ENCODE measurements at regions not wholly inside any gene's neighbourhood (a gene's known extent, or its start where the extent isn't known, plus 50 kb on each side); places are given as distances from the start of the nearest gene placed in this dataset.
A peak's percentile ranks its signal among the peaks of the same experiment; 100 is the strongest.
"Not testable (repeated sequence)": the region's sequence is repeated elsewhere in the genome, so short reads cannot be mapped to it uniquely, and the experiment has no call there.

DNA sequence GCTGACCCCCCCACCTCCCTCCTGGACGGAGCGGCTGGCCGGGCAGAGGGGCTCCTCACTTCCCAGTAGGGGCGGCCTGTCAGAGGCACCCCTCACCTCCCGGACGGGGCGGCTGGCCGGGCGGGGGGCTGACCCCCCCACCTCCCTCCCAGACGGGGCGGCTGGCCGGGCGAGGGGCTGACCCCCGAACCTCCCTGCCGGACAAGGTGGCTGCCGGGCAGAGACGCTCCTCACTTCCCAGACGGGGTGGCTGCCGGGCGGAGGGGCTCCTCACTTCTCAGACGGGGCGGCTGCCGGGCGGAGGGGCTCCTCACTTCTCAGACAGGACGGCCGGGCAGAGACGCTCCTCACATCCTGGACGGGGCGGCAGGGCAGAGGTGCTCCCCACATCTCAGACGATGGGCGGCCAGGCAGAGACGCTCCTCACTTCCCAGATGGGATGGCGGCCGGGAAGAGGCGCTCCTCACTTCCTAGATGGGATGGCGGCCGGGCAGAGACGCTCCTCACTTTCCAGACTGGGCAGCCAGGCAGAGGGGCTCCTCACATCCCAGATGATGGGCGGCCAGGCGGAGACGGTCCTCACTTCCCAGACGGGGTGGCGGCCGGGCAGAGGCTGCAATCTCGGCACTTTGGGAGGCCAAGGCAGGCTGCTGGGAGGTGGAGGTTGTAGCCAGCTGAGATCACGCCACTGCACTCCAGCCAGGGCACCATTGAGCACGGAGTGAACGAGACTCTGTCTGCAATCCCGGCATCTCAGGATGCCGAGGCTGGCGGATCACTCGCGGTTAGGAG is 66.2 kb upstream of the PAPPA2 start:
- DNase-seq, result not testable (repeated sequence)

DNA sequence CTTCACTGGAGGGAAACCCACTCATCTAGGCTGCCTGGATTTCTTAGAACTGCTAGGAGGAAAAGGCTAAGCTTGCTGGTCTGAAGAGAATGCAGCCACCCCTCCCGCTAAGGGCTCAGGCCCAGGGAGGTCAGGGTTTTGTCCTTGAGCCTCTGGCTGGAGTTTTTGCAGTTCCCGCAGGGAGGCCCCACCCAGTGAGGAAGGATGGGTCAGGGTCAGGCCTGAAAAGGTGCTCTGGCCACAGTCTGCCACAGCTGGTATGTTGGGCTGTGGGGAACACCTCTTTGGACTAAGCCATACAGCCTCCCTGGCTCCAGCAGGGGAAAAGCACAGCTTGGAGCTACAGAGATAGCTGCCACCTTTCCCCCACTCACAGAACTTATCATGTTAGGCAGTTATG is 71.4 kb upstream of the PAPPA2 start:
- no peak for DNase-seq

DNA sequence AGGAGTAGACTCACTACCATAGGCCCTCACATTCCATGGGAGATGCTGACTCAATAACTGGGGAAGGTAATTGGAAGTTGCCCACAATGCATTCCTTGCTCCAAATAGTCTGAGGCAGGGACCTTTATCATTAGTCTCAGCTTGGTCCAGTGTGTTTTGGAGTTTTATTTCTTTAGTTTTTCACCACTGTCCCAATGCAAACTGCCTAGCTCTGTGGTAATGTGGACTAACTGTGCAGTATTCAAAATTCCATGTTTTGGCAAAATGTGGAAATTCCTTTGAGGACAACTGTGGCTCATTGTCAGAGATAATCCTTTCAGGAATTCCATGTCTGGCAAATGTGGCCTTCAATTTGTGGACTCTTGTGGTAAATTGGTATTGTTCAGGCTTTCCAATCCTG is 78.1 kb upstream of the PAPPA2 start:
- DNase-seq, result no peak

DNA sequence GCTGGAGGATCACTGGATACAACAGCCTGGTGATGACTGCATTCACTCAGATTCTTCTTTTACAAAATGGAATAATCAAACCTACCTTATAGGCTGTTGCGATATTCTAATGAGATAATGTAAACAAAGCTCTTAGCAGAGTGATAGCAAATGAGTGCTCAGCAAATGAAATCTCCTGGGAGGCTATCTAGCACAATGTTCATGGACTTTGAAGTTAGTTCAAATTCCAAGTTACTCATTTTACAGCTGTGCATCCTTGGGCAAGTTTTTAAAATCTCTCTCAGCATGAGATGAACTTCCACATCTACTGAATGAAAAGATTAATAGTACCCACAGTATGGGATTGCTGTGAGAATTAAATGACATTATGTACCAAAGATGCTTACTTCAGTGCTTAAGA is 80.8 kb upstream of the PAPPA2 start:
- no peak for DNase-seq

DNA sequence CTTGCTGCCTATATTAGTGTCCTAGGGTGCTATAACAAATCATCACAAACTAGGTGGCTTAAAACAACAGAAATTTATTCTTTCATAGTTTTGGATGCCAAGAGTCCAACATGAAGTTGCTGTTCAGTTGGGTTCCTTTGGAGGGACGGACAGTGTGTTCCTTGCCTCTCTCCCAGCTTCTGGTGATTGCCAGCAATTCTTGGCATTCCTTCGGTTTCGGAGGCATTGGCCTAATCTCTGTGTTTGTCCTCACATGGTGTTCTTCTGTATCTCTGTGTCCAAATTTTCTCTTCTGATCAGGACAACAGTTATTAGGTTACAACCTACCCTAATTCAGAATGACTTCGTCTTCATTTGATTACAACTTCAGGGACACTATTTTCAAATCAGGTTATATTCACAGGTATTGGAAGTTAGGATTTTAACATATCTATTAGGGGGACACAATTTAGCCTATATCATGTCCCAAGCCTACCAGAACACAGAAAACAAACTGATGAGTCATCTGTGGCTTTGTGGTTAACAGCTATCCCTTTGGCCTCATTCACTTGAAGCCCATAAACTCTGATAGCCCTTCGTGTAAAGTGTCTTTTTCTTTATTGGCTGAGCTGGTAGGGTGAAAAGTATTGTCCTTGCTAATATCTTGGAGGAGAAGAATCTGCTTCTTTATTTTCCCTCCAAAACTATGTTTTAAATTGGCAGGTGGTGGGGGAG is 83.2 kb upstream of the PAPPA2 start:
- DNase-seq, result no peak

DNA sequence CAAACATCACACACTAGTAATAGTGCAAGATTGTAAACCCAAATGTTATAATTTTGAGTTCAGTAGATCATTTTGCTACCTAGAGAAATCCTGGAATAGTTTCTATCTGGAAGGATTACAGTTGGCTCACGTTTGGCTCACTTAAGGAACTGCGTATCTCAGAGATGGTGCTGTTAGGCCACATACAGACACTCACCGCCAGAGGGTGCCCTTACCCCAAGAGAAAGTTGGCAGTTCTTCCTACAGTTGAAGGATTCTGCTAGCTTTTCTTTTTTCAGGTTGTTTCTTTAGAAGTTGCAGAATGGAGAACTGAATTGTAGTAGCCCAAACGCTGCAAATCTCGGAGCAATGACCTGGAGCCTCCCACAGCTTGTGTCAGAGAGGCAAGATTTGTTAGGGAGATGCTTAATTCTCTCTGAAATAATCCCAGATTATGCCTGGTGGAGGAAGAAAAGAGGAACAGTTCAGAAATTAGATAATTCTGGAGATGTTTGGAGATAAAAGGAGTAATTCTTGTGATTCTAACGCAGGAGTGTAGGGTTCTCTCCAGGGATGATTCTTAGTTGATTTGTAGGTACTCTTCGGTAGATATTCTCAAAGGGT is 87.9 kb upstream of the PAPPA2 start:
- peak in 4 of 5 donors; percentile 12 to 42 (median 28) for DNase-seq

DNA sequence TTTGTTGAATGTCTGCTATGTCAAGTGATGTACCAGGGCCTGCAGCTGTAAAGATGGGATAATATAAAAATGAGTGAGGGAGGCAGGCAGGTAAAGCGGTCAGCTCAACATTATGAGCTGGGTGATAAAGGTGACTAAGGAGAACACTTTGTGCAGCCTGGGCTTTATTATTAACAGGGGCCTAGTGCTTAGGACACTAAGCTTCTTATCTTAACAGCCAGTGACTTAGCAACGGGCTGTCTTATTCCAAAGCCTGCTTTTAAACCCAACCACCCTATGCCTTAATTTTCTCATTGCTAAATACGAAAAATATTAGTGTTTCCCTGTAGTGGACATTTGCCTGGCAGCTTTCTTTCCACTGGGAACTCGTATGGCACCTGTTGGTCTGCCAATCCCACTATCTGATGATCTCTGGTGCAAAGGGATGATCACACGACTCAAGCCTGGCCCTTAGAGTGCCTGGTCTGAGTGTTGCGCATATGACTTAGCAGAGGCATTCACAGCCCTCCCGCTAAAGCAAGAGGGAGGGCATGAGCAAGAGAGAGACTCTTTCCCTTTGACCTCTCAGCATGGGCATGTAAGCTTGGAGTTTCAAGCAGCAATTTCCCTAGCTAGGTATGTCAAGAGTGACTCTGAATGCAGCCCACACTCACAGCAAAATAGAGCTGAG is 98.6 kb upstream of the PAPPA2 start:
- DNase-seq, result no peak

DNA sequence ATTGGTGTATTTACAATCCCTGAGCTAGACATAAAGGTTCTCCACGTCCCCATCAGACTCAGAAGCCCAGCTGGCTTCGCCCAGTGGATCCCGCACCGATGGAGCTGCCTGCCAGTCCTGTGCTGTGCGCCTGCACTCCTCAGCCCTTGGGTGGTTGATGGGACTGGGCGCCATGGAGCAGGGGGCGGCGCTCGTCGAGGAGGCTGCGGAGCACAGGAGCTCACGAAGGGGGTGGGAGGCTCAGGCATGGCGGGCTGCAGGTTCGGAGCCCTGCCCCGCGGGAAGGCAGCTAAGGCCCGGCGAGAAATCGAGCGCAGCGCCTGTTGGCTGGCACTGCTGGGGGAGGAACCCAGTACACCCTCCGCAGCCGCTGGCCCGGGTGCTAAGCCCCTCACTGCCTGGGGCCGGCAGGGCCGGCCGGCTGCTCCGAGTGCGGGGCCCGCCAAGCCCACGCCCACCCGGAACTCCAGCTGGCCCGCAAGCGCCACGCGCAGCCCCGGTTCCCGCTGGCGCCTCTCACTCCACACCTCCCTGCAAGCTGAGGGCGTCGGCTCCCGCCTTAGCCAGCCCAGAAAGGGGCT is 113.8 kb upstream of the PAPPA2 start:
- DNase-seq, result not testable (repeated sequence)

DNA sequence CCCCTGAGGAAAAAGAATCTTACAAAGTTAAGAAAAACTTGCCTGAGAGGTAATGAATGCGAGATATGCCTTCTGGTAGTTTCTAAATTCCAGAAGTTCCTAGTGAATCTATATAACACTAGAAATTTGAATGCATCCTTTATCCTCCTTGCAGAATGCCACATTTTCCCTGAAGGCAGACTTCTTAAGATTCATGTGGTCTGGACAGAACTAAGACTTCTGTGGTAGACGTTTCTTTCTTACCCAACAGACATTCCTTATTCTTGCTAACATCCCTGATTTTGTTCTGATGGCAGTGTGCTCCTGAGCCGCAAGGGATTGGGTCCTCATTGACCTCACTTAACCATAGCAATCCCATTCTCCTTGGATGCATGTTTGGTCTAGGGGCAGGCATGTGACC is 121.3 kb upstream of the PAPPA2 start:
- DNase-seq, result no peak

DNA sequence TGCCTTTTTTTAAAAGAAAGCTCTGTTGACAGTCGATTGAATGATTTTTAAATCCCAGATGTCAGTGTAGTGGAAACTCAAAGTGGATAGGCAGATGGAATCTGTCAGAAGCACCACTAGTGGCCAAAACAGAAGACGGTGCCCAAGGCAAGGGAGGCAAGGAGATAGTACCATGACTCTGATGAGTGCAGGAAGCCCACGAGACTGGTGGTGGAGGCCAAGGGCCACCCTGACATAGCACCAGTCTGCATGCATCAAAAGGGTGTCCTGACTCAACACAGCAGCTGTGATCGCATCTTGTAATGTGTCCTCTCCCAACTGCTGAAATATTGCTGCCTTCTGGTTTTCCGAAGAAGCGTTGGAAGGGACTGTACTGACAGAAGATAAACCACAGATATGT is 124.1 kb upstream of the PAPPA2 start:
- DNase-seq, result no peak

DNA sequence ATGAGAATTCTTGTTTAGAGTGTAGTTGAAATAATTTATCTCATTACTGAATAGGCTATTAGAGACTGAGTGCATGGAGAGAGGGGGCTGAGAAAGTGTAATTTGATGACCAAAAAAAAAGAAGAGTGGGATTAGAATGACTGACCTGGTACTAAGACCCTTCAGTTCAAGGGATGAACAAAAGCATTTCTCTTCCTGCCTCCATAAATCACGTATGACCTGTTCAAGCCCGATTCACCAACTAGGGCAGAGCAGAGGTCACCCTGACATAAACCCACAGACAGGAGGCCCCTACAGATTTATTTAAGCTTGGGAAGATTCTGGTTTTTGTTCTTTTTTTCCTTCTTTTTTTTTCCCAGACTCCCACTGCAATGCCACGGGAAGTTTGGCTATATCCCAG is 123.7 kb upstream of the COP1 start:
- no peak for DNase-seq

DNA sequence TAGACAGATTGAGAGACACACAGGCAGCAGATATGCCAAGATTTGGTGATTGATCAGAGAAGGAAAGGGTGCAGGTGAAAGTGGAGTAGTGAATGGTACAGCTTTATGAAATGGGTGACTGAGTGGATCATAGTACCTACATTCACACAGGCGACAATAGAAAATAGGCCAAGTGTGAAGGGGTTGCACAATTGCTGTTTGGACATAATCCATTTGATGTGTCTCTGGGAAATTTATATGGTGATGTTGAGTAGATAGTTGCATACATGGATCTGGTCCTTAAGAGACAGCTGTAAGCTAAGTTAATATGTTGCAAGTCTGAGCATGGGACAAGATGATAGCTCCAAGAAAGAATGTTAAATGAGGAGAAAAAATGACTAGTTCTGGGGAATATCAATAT is 118.6 kb upstream of the COP1 start:
- DNase-seq, result no peak

DNA sequence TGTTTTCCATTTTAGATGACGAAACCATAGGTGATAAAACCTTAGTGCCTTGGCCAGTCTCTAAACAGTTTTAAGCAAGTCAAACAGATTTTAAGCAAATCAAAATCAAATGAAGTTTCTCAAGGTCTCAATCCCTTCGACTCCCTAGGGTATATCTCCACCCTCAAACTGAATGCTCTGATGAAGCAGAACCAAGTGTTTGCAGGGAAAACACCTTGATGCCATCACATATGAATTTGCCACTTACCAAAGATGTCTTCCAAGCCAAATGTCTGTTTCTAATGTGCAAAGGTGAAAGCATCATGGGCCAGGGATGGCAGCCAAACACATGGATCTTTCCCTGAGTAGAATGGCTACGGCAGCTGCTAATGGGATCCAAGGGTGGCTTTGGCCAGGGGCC is 116.4 kb upstream of the COP1 start:
- no peak for DNase-seq

DNA sequence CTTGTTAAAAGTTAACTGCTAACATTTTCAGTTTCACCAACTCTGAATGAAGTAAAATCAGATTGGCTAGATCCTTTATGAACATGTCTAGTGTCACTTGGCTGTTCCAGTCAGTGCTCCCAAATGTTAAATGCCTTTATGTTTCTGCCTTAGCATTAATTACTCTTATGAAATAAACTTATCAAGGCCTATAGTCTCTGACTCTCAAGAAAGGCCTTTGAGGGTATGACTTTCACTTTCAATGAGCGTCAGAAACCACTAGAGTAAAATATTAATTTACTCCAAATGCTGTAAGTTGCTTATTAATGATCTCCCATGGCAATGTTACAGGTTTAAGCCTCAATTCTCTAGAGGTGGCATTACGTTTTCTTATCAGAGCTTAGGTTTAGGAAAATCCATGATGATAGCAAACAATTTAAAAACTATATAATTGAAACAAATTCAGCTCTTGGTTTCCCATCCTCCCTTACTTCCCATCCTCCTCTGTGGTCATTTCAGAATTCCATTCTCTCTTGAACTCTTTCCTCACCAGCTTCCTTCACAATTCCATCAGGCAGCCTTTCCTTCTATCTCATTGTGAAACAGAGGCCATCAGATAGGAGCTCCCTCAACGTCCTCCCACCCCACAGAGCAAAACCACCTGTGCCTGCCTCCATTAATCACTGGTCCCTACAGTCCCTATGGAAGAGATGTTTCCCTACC is 108.6 kb upstream of the COP1 start:
- DNase-seq, result no peak

DNA sequence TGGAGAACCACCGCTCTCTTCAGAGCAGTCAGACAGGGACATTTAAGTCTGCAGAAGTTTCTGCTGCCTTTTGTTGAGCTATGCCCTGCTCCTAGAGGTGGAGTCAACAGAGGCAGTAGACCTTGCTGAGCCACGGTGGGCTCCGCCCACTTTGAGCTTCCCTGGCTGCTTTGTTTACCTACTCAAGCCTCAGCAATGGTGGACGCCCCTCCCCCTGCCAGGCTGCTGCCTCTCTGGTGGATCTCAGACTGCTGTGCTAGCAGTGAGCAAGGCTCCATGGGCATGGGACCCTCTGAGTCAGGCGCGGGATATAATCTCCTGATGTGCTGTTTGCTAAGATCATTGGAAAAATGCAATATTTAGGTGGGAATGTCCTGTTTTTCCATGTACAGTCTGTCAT is 89.5 kb upstream of the COP1 start:
- not testable (repeated sequence) for DNase-seq

DNA sequence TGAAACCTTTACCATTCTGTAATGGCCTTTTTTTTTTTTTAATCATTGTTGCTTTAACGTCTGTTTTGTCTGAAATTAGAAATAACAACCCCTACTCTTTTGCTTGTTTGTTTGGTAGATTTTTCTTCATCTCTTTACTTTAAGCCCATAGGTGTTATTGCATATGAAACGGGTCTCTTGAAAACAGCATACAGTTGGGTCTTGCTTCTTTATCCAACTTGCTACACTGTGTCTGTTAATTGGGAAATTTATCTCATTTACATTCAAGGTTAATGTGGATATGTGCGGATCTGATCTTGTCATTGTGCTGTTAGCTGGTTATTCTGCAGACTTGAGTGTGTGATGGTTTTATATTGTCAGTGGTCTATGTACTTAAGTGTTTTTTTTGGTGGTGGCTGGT is 78.9 kb upstream of the COP1 start:
- no peak for DNase-seq

DNA sequence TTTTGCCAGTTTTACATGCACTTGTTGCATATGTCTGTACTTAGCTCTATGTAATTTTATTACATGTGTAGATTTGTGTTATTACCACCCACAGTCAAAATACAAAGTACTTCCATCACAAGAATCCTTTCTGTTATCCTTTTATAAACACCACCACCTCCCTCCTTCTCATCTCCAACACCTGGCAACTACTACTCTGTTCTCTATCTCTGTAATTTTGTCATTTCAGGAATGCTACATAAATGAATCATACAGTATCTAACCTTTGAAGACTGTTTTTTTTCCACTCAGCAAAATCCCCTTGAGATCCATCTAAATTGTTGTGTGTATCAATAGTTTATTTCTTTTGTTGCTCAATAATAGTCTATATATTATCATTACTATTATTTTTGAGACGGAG is 64.5 kb upstream of the COP1 start:
- DNase-seq, result no peak

All from T-helper 1 cell (primary cell).